GM21528 (cell line): ENCODE measurements at regions not wholly inside any gene's neighbourhood (a gene's known extent, or its start where the extent isn't known, plus 50 kb on each side); places are given as distances from the start of the nearest gene placed in this dataset.
"Not testable (repeated sequence)": the region's sequence is repeated elsewhere in the genome, so short reads cannot be mapped to it uniquely, and the experiment has no call there.

Experiments used
- ATAC-seq: cut with Tn5 transposase; IDR thresholded peaks from one replicate; pipeline ENCODE4 v1.9.1; 2021; ENCODE audit warnings: mild to moderate bottlenecking, moderate library complexity; ENCODE audit not compliant: unreplicated experiment, low FRiP score

DNA sequence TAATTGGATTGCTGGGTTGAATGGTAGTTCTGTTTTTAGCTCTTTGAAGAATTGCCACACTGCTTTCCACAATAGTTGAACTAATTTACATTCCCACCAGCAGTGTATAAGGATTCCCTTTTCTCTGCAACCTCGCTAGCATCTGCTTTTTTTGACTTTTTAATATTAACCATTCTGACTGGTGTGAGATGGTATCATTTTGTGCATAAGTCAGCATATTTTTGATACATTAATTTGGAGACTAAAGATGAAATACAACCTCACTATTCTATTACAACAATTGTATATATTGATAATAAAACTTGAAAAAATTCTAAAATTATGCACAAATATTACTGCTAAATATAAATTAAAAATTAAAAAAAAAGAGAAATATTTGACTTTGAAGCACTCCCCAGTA lies 350.9 kb downstream of the SPIN4 start:
- ATAC-seq: not testable (repeated sequence)
